ENCODE measurements at regions not wholly inside any gene's neighbourhood (a gene's known extent, or its start where the extent isn't known, plus 50 kb on each side); places are given as distances from the start of the nearest gene placed in this dataset.

DNA sequence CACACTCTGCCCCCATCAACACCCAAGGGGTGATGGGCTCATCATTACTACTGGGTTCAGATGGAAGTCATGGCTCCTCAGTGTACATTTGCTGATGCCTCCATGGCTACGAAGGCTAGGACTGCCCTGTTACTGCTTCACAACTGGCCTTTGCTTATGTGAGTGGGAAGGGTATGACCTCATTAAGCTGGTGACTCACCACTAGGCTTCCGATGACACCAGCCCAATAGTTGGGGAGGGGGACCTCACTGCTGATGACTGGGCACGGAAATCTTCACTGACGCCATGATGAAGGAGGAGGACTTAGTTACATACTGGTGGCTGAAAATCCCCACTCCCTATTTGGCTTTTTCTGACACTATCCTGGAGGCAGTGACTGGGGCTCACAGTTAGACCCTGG, 263.2 kb downstream of the CMPK2 start (continued):
- TF ChIP-seq RFX5 (IDR thresholded peaks at IDR 0.05; ENCODE audit: borderline replicate concordance, low read depth, low read length) (no peak), BACH1 (IDR thresholded peaks at IDR 0.05; ENCODE audit: low read length) (no peak), ASH2L (IDR thresholded peaks at IDR 0.05; ENCODE audit: low read length) (no peak), SIRT6 (IDR thresholded peaks at IDR 0.05; ENCODE audit: low read length) (no peak), CHD2 (IDR thresholded peaks at IDR 0.05; ENCODE audit: low read length) (no peak)
- TF ChIP-seq, protein P1, sequence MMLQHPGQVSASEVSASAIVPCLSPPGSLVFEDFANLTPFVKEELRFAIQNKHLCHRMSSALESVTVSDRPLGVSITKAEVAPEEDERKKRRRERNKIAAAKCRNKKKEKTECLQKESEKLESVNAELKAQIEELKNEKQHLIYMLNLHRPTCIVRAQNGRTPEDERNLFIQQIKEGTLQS (IDR thresholded peaks at IDR 0.05; ENCODE audit: insufficient read depth, low read depth, low read length): no peak

Data from H1 (cell line).